T47D (cell line): ENCODE measurements at regions not wholly inside any gene's neighbourhood (a gene's known extent, or its start where the extent isn't known, plus 50 kb on each side); places are given as distances from the start of the nearest gene placed in this dataset.

ENCODE experiments used
- DNase-seq, 2 experiments: peaks; one replicate each; pipeline versions ENCODE4 v3.0.0 to v3.0.0-alpha.2; 2011 to 2012; ENCODE audit warnings: low read depth in 1 of 2, low spot score in 1 of 2
- JUND ChIP-seq: IDR thresholded peaks from 2 replicates; pipeline ENCODE4 v1.6.1; 2012; ENCODE audit warnings: low read depth
- in situ Hi-C: cut with HindIII; loops from 2 replicates; pipeline ENCODE4 v1.10.0; 2016; ENCODE audit warnings: low sequenced_read_pairs, low pct_unique_long_range_greater_than_20kb

GRCh38 chr10:33801705-33802104 lies 467.2 kb upstream of the NRP1 start:
- no peak for TF ChIP-seq JUND
- peak in 1 of 2 experiments; percentile 23 for DNase-seq
- in situ Hi-C loops, result no loop called here

DNA sequence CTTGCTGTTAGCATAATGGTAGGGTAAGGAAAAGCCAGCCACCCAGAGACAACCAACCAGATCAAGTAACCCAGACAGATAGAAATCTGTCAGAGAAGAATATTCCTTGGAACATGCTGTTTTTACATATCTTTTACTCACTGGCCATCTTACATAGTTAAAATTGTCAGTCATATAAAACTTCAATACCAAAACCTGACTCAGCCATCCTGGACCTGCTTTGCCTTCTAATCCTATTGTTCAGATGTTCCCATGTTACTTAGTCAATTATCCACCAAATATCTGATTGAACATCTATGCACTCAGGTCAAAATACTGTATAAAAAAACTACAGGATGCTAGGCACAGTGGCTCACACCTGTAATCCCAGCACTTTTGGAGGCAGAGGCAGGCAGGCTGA lies 466.5 kb upstream of the NRP1 start:
- no peak for DNase-seq
- in situ Hi-C loops, result no loop called here
- TF ChIP-seq JUND, result no peak

- no peak for DNase-seq
- in situ Hi-C loops, result no loop called here
- no peak for TF ChIP-seq JUND
These were observed 466.1 kb upstream of the NRP1 start for GRCh38 chr10:33800545-33800944.

GRCh38 chr10:33799944-33800323 lies 465.5 kb upstream of the NRP1 start:
- TF ChIP-seq JUND, result no peak
- in situ Hi-C loops, result no loop called here
- DNase-seq, result no peak

DNA sequence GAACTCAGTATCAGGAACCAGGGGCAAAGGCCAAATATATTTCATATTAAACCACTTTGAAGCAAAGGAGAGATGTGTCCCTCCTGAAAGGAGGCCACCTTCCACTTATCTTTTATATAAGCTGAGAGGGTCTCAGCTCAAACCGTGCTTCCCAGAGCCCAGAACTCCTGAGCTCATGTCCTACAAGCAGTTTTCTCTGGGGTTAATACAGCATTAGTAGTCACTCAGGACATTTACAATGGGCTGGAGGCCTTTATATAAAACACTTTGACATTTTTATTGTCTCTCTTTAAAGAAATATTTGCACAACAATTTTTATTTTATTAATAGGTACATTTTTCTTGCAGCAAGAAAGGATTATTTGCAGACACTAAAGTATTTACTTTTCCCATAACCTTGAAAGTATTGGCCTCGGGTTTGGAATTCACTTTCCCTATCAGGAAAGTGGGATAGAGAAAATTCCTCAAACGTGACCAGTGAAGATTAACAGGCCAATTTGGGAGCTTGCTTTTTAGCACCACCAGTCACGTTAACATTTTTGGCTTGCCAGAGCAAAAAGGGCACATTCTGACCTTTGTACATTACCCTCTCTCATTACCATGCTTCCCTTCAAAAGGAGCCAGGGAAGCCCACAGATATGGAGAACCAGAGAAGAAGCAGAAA lies 464.9 kb upstream of the NRP1 start:
- in situ Hi-C loops, result no loop called here
- DNase-seq, result peak in 1 of 2 experiments; percentile 11
- no peak for TF ChIP-seq JUND

- in situ Hi-C loops, result no loop called here
- no peak for TF ChIP-seq JUND
- DNase-seq, result no peak
These were observed 464.3 kb upstream of the NRP1 start for GRCh38 chr10:33798754-33799153.

DNA sequence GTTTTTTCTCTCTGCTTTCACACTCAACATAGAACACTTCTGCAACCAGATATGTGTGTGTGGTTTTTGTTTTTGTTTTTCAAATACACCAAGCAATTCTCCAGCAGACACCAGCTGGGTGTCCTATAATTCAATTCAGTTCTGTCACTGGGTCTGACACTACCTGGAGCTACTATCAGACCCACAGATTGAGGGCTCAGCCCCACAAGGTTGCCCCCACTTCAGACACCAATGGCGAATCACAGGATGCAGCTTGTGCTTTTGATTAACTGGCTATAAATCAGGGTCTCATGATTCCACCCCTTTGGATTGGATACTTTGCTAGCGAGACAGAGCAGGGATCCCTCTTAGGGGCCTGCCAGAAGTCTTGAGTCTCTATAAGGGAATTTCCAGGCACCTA lies 462.2 kb upstream of the NRP1 start:
- no peak for TF ChIP-seq JUND
- in situ Hi-C loops, result no loop called here
- no peak for DNase-seq

DNA sequence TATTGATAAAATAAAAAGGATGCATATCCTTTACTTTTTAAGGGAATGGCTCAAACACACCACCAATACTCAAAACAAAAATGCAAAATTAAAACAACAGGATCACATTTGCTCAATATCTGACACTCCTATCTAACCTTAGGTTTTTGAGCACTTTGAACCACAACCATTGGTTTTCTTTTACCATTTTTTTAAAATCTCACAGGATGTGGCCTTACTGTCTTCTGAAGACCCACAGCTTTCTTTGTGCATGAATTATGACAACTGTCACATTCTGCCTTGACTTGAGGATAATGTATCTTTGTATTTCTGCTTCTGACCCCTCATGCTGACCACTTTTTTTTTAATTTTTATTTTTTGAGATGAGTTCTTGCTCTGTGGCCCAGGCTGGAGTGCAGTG lies 461.1 kb upstream of the NRP1 start:
- no peak for DNase-seq
- in situ Hi-C loops, result no loop called here
- TF ChIP-seq JUND, result no peak

GRCh38 chr10:33794460-33794859 lies 460.0 kb upstream of the NRP1 start:
- DNase-seq, result no peak
- in situ Hi-C loops, result no loop called here
- TF ChIP-seq JUND, result no peak

GRCh38 chr10:33793793-33794192 lies 459.3 kb upstream of the NRP1 start:
- in situ Hi-C loops, result no loop called here
- TF ChIP-seq JUND, result no peak
- DNase-seq, result no peak

DNA sequence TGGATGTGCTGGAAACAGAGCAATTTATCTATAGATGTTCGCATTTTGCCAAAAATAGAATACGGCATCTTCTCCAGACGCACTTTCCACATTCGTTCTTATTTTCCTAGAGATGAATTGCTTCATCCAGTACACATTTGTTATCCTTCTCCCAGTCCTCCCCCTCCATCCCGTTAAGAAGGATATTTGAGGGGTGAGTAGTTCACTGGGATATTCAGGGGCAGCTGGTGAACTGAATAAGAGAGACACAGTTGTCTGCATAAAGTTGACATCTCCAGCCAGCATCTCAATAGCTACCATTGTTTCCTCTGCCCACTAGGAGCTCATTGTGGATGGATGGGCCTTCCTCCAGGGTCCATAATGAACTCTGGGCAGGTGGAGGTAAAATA lies 456.8 kb upstream of the NRP1 start:
- DNase-seq, result no peak
- in situ Hi-C loops, result no loop called here
- TF ChIP-seq JUND, result no peak

DNA sequence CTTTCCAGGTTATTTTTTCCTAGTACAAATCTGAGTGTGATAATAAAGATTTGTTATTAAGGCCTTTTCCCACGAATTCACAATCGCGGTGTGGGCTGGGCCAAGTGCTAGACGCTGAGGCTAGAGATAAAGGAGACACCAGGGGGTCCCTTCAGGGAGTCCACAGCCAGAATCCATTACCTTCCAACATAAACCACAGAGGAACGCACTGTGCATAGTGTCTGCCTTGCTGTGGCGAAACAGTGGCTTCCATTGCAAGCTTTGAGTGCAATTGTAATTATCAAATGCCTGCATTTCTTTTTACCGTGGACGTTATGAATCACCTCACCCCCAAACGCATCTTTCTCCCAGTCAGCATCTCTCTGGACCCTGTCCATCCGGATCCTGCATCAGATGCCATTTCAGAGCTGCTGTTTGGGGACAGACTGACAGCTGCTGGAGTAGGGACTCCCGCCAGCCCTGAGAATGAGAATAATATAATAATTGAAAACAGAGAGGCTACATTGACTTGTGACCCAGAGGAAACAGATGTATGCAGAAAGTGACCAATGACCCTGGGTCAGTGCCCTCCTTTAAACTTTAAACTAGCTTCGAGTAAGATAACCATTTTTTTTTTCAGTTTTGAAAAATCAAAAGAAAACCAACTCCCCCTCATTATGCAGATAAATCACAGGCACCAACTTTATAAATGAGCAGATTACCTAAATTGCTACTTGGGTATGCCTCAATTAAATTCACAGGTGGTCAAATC lies 456.2 kb upstream of the NRP1 start:
- TF ChIP-seq JUND, result no peak
- no peak for DNase-seq
- in situ Hi-C loops, result no loop called here

DNA sequence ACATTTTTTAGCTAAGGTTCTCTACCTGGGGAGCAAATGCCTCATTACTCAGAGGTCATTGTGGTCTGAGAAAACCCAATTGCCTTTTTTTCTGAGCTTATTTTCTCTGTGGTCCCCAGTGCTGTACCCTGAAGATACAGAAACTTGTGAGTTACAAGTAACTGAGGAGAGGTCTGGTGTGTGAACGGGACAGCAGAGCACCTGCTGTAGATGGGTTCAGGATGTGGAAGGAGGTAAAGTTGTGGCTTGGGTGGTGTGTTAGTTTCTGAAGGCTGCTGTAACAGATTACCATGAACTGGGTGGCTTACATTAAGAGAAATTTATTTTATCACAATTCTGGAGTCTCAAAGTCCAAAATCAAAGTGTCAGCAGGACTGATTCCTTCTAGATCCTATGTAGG lies 449.1 kb upstream of the NRP1 start:
- in situ Hi-C loops, result no loop called here
- no peak for TF ChIP-seq JUND

GRCh38 chr10:33783078-33783477 lies 448.6 kb upstream of the NRP1 start:
- TF ChIP-seq JUND, result no peak
- DNase-seq, result no peak
- in situ Hi-C loops, result no loop called here

More for the DNA sequence above, 449.1 kb upstream of the NRP1 start:
- no peak for DNase-seq
